GM12892 (cell line): ENCODE measurements at regions not wholly inside any gene's neighbourhood (a gene's known extent, or its start where the extent isn't known, plus 50 kb on each side); places are given as distances from the start of the nearest gene placed in this dataset.

ENCODE experiments used
- POLR2A ChIP-seq: IDR thresholded peaks from 2 replicates; pipeline ENCODE4 v1.6.1; 2011; ENCODE audit warnings: low read depth, low read length, control low read depth
- POLR2AphosphoS5 ChIP-seq: IDR thresholded peaks from 2 replicates; pipeline ENCODE4 v1.6.1; 2011; ENCODE audit warnings: low read depth, low read length, control low read depth
- TAF1 ChIP-seq: IDR thresholded peaks from 2 replicates; pipeline ENCODE4 v1.6.1; 2011; ENCODE audit warnings: low read depth, mild to moderate bottlenecking, control low read depth, low read length, borderline replicate concordance

GRCh38 chr11:106173291-106173690 lies 95.8 kb downstream of the AASDHPPT start:
- TF ChIP-seq POLR2AphosphoS5 (no peak), POLR2A (no peak), TAF1 (no peak)
